H9 (cell line): ENCODE measurements at regions not wholly inside any gene's neighbourhood (a gene's known extent, or its start where the extent isn't known, plus 50 kb on each side); places are given as distances from the start of the nearest gene placed in this dataset.

Source experiments
- DNase-seq: peaks from one replicate; pipeline ENCODE4 v3.0.0-alpha.2; 2017
- H2AFZ ChIP-seq: one replicate; pipeline ENCODE4 v1.6.1; 2013; ENCODE audit warnings: mild to moderate bottlenecking, low read length, control low read depth, moderate library complexity
- H2AK5ac ChIP-seq: 2 replicates; pipeline ENCODE4 v1.6.1; 2013; ENCODE audit warnings: low read length, control low read depth, mixed read lengths; ENCODE audit not compliant: insufficient read length
- H2BK120ac ChIP-seq: one replicate; pipeline ENCODE4 v1.6.1; 2013; ENCODE audit warnings: low read depth, mild to moderate bottlenecking, low read length, control low read depth, inconsistent platforms; ENCODE audit not compliant: poor library complexity, severe bottlenecking
- H2BK12ac ChIP-seq: 2 replicates; pipeline ENCODE4 v1.6.1; 2013; ENCODE audit warnings: low read length, control low read depth, mixed read lengths, low read depth; ENCODE audit not compliant: insufficient read length
- H2BK15ac ChIP-seq: 2 replicates; pipeline ENCODE4 v1.6.1; 2013; ENCODE audit warnings: low read depth, low read length, control low read depth
- H2BK20ac ChIP-seq: one replicate; pipeline ENCODE4 v1.6.1; 2013; ENCODE audit warnings: low read depth, mild to moderate bottlenecking, low read length, control low read depth, inconsistent platforms; ENCODE audit not compliant: poor library complexity, severe bottlenecking
- H2BK5ac ChIP-seq: 2 replicates; pipeline ENCODE4 v1.6.1; 2013; ENCODE audit warnings: low read length, control low read depth, mixed read lengths; ENCODE audit not compliant: insufficient read length
- H3K14ac ChIP-seq: 2 replicates; pipeline ENCODE4 v1.6.1; 2013; ENCODE audit warnings: low read length, control low read depth; ENCODE audit not compliant: insufficient read depth
- H3K18ac ChIP-seq: 2 replicates; pipeline ENCODE4 v1.6.1; 2013; ENCODE audit warnings: low read depth, mild to moderate bottlenecking, mixed read lengths, low read length, control low read depth; ENCODE audit not compliant: insufficient read length
- H3K23ac ChIP-seq: 2 replicates; pipeline ENCODE4 v1.6.1; 2013; ENCODE audit warnings: low read length, control low read depth, mixed read lengths, low read depth; ENCODE audit not compliant: insufficient read length
- H3K23me2 ChIP-seq: 2 replicates; pipeline ENCODE4 v1.6.1; 2013; ENCODE audit warnings: low read depth, mild to moderate bottlenecking, mixed read lengths, low read length, control low read depth; ENCODE audit not compliant: insufficient read length, poor library complexity, severe bottlenecking
- H3K27ac ChIP-seq: 2 replicates; pipeline ENCODE4 v1.5.1; 2013; ENCODE audit warnings: low read length, control low read depth, mixed read lengths, low read depth; ENCODE audit not compliant: insufficient read length
- H3K27me3 ChIP-seq: 2 replicates; pipeline ENCODE4 v1.6.1; 2013; ENCODE audit warnings: low read length, control low read depth, inconsistent platforms; ENCODE audit not compliant: insufficient read depth
- H3K4ac ChIP-seq: 2 replicates; pipeline ENCODE4 v1.6.1; 2013; ENCODE audit warnings: low read depth, mild to moderate bottlenecking, control low read depth, inconsistent platforms, low read length, moderate library complexity
- H3K4me1 ChIP-seq: 2 replicates; pipeline ENCODE4 v1.6.1; 2013; ENCODE audit warnings: low read length, control low read depth, inconsistent platforms; ENCODE audit not compliant: insufficient read depth
- H3K4me2 ChIP-seq: 2 replicates; pipeline ENCODE4 v1.6.1; 2013; ENCODE audit warnings: low read length, control low read depth, mixed read lengths; ENCODE audit not compliant: insufficient read length, insufficient read depth
- H3K56ac ChIP-seq: 2 replicates; pipeline ENCODE4 v1.6.1; 2013; ENCODE audit warnings: low read depth, mild to moderate bottlenecking, mixed read lengths, low read length, control low read depth; ENCODE audit not compliant: insufficient read length
- H3K79me1 ChIP-seq: 2 replicates; pipeline ENCODE4 v1.6.1; 2013; ENCODE audit warnings: low read depth, mild to moderate bottlenecking, moderate library complexity, low read length, control low read depth, inconsistent platforms; ENCODE audit not compliant: insufficient read depth, poor library complexity, severe bottlenecking
- H3K79me2 ChIP-seq: 2 replicates; pipeline ENCODE4 v1.6.1; 2013; ENCODE audit warnings: low read length, control low read depth, inconsistent platforms; ENCODE audit not compliant: insufficient read depth
- H3K9ac ChIP-seq: 2 replicates; pipeline ENCODE4 v1.6.1; 2013; ENCODE audit warnings: low read length, control low read depth, mixed read lengths; ENCODE audit not compliant: insufficient read length; ENCODE audit errors: extremely low read depth
- H3K9me3 ChIP-seq: one replicate; pipeline ENCODE4 v1.6.1; 2013; ENCODE audit warnings: low read depth, low read length, inconsistent platforms; ENCODE audit not compliant: control insufficient read depth
- H3T11ph ChIP-seq: one replicate; pipeline ENCODE4 v1.6.1; 2013; ENCODE audit warnings: mild to moderate bottlenecking, low read length, control low read depth, inconsistent platforms
- H4K20me1 ChIP-seq: one replicate; pipeline ENCODE4 v1.6.1; 2013; ENCODE audit not compliant: control insufficient read depth, insufficient read length, insufficient read depth
- H4K5ac ChIP-seq: 2 replicates; pipeline ENCODE4 v1.6.1; 2013; ENCODE audit warnings: low read depth, mild to moderate bottlenecking, mixed read lengths, low read length, control low read depth; ENCODE audit not compliant: insufficient read length
- H4K8ac ChIP-seq: replicated peaks from 2 replicates; pipeline ENCODE4 v1.6.1; 2013; ENCODE audit warnings: low read length, control low read depth, mixed read lengths, low read depth; ENCODE audit not compliant: insufficient read length
- H4K91ac ChIP-seq: 2 replicates; pipeline ENCODE4 v1.6.1; 2013; ENCODE audit warnings: low read depth, mild to moderate bottlenecking, moderate library complexity, mixed read lengths, low read length, control low read depth; ENCODE audit not compliant: insufficient read length
- H3K27ac Mint-ChIP-seq, 3 experiments: 2 replicates in 2 of 3; 3 replicates in 1 of 3; pipeline ENCODE4 v1.8.0; 2020 to 2021; ENCODE audit warnings: mixed read lengths in 3 of 3, mild to moderate bottlenecking in 1 of 3, moderate library complexity in 1 of 3
- H3K27me3 Mint-ChIP-seq: 2 replicates; pipeline ENCODE4 v1.8.0; 2021; ENCODE audit warnings: low read depth, mild to moderate bottlenecking, moderate library complexity, mixed read lengths
- H3K36me3 Mint-ChIP-seq, 3 experiments: 2 replicates in 2 of 3; 3 replicates in 1 of 3; pipeline ENCODE4 v1.8.0; 2020 to 2021; ENCODE audit warnings: low read depth in 3 of 3, mixed read lengths in 3 of 3; ENCODE audit not compliant: insufficient read depth in 1 of 3
- H3K4me1 Mint-ChIP-seq, 2 experiments: 2 replicates each; pipeline ENCODE4 v1.8.0; 2020; ENCODE audit warnings: mixed read lengths in 2 of 2
- H3K4me3 Mint-ChIP-seq, 2 experiments: 2 replicates in 1 of 2; 3 replicates in 1 of 2; pipeline ENCODE4 v1.8.0; 2020 to 2021; ENCODE audit warnings: mild to moderate bottlenecking in 2 of 2, mixed read lengths in 2 of 2, moderate library complexity in 1 of 2
- H3K9me3 Mint-ChIP-seq, 2 experiments: 2 replicates in 1 of 2; 3 replicates in 1 of 2; pipeline ENCODE4 v1.8.0; 2020; ENCODE audit warnings: mild to moderate bottlenecking in 2 of 2, mixed read lengths in 2 of 2, moderate library complexity in 1 of 2
- WGBS: extraction: QIAGEN DNeasy Blood & Tissue Kit; methylation state at CpG from one replicate; pipeline ENCODE4 v1.1.7; 2013; ENCODE audit warnings: missing lambda C conversion rate, low lambda C conversion rate, mixed read lengths; ENCODE audit not compliant: insufficient read length; ENCODE audit errors: extremely low coverage; 5-methylcytosine and 5-hydroxymethylcytosine counted together
- TF ChIP-seq, protein P1 (sequence below): fragments of 200-600 bp; sonication (generic); conservative IDR thresholded peaks from 3 replicates; pipeline ENCODE4 v1.8.0; 2021; ENCODE audit warnings: antibody characterized with exemption, mild to moderate bottlenecking

- Histone ChIP-seq H3K4ac (no peak overlapping the region), H3K14ac (no peak overlapping the region), H2BK15ac (no peak overlapping the region), H3K79me2 (no peaks in the 10 kb centered on the region), H2BK20ac (no peak overlapping the region), H3K23ac (no peak overlapping the region), H4K8ac (no peak overlapping the region), H2BK5ac (no peak overlapping the region), H2AK5ac (no peak overlapping the region), H3K4me1 (no peaks in the 10 kb centered on the region), H4K20me1 (no peaks in the 10 kb centered on the region), H4K91ac (no peak overlapping the region), H3K79me1 (no peaks in the 10 kb centered on the region), H4K5ac (no peak overlapping the region), H3K9ac (no peak overlapping the region), H3K9me3 (no peaks in the 10 kb centered on the region), H3K27me3 (no peaks in the 10 kb centered on the region), H2BK12ac (no peak overlapping the region), H3T11ph (no peak overlapping the region), H3K23me2 (no peaks in the 10 kb centered on the region), H3K27ac (no peak overlapping the region), H2BK120ac (no peak overlapping the region), H3K56ac (no peak overlapping the region), H3K18ac (no peak overlapping the region), H3K4me2 (no peak overlapping the region), H2AFZ (no peak overlapping the region)
- no peak for DNase-seq
- peaks cover 8 to 14% of the 10 kb centered on the region in 2 experiments; a peak in 4 of 5 replicates for H3K9me3 Mint-ChIP-seq
- 100% methylated on average over 1 of the region's 4 CpGs for WGBS
- H3K4me1 Mint-ChIP-seq: peaks cover 0 to 2% of the 10 kb centered on the region in 2 experiments; a peak in 2 of 4 replicates
- H3K27me3 Mint-ChIP-seq: no peaks in the 10 kb centered on the region
- TF ChIP-seq, protein P1, sequence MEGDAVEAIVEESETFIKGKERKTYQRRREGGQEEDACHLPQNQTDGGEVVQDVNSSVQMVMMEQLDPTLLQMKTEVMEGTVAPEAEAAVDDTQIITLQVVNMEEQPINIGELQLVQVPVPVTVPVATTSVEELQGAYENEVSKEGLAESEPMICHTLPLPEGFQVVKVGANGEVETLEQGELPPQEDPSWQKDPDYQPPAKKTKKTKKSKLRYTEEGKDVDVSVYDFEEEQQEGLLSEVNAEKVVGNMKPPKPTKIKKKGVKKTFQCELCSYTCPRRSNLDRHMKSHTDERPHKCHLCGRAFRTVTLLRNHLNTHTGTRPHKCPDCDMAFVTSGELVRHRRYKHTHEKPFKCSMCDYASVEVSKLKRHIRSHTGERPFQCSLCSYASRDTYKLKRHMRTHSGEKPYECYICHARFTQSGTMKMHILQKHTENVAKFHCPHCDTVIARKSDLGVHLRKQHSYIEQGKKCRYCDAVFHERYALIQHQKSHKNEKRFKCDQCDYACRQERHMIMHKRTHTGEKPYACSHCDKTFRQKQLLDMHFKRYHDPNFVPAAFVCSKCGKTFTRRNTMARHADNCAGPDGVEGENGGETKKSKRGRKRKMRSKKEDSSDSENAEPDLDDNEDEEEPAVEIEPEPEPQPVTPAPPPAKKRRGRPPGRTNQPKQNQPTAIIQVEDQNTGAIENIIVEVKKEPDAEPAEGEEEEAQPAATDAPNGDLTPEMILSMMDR: no peak
- peaks cover 2 to 9% (median 3%) of the 10 kb centered on the region in 3 experiments; a peak in 3 of 7 replicates for H3K36me3 Mint-ChIP-seq
- H3K4me3 Mint-ChIP-seq: no peak overlapping the region
- H3K27ac Mint-ChIP-seq: no peak overlapping the region
Observed at GRCh38 chr3:174784206-174784934, 74.8 kb upstream of the NAALADL2 start.
